ENCODE measurements at regions not wholly inside any gene's neighbourhood (a gene's known extent, or its start where the extent isn't known, plus 50 kb on each side); places are given as distances from the start of the nearest gene placed in this dataset.

DNA sequence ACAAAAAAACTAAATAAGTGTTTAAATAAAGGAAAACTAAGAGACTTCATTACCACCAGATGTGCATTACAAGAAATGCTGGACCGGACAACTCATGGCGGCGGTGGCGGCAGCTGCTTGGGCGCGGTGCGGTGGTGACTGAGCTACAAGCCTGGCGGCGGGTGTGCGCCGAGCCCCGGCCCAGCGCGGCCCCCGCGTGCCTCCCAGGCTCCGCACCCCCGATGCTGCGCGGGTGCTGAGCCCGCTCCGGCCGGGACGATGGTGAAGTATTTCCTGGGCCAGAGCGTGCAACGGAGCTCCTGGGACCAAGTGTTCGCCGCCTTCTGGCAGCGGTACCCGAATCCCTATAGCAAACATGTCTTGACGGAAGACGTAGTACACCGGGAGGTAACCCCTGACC lies 52.2 kb upstream of the RCOR3 start:
- Histone ChIP-seq H3F3A (replicated peaks; ENCODE audit: low read depth) (no peaks in the 10 kb centered on the region), H3K4me1 (ENCODE audit: insufficient read depth) (no peaks in the 10 kb centered on the region), H3K79me2 (replicated peaks; ENCODE audit: insufficient read depth) (no peaks in the 10 kb centered on the region), H3K9me2 (ENCODE audit: insufficient read depth) (no peaks in the 10 kb centered on the region), H3K4me2 (no peak overlapping the region), H3K27me3 (ENCODE audit: insufficient read depth) (no peaks in the 10 kb centered on the region), H3K4me3 (no peak overlapping the region), H2AFZ (no peak overlapping the region), H3K36me3 (ENCODE audit: insufficient read depth) (no peaks in the 10 kb centered on the region), H4K20me1 (replicated peaks; ENCODE audit: insufficient read depth) (no peaks in the 10 kb centered on the region), H3K27ac (ENCODE audit: low read depth) (no peak overlapping the region)
- no peaks in the 10 kb centered on the region for H3K36me3 Mint-ChIP-seq (ENCODE audit: low read depth)
- TF ChIP-seq JUNB (IDR thresholded peaks at IDR 0.05; ENCODE audit: unreplicated experiment) (no peak), EZH2phosphoT487 (IDR thresholded peaks at IDR 0.05; ENCODE audit: unreplicated experiment) (no peak), EZH2 (IDR thresholded peaks at IDR 0.05; ENCODE audit: low read depth, unreplicated experiment) (no peak), POLR2AphosphoS5 (IDR thresholded peaks at IDR 0.05; ENCODE audit: low read depth) (no peak), CREB1 (CRISPR knock-in tag; IDR thresholded peaks at IDR 0.05; ENCODE audit: low read depth) (no peak)
- TF ChIP-seq, protein P1, sequence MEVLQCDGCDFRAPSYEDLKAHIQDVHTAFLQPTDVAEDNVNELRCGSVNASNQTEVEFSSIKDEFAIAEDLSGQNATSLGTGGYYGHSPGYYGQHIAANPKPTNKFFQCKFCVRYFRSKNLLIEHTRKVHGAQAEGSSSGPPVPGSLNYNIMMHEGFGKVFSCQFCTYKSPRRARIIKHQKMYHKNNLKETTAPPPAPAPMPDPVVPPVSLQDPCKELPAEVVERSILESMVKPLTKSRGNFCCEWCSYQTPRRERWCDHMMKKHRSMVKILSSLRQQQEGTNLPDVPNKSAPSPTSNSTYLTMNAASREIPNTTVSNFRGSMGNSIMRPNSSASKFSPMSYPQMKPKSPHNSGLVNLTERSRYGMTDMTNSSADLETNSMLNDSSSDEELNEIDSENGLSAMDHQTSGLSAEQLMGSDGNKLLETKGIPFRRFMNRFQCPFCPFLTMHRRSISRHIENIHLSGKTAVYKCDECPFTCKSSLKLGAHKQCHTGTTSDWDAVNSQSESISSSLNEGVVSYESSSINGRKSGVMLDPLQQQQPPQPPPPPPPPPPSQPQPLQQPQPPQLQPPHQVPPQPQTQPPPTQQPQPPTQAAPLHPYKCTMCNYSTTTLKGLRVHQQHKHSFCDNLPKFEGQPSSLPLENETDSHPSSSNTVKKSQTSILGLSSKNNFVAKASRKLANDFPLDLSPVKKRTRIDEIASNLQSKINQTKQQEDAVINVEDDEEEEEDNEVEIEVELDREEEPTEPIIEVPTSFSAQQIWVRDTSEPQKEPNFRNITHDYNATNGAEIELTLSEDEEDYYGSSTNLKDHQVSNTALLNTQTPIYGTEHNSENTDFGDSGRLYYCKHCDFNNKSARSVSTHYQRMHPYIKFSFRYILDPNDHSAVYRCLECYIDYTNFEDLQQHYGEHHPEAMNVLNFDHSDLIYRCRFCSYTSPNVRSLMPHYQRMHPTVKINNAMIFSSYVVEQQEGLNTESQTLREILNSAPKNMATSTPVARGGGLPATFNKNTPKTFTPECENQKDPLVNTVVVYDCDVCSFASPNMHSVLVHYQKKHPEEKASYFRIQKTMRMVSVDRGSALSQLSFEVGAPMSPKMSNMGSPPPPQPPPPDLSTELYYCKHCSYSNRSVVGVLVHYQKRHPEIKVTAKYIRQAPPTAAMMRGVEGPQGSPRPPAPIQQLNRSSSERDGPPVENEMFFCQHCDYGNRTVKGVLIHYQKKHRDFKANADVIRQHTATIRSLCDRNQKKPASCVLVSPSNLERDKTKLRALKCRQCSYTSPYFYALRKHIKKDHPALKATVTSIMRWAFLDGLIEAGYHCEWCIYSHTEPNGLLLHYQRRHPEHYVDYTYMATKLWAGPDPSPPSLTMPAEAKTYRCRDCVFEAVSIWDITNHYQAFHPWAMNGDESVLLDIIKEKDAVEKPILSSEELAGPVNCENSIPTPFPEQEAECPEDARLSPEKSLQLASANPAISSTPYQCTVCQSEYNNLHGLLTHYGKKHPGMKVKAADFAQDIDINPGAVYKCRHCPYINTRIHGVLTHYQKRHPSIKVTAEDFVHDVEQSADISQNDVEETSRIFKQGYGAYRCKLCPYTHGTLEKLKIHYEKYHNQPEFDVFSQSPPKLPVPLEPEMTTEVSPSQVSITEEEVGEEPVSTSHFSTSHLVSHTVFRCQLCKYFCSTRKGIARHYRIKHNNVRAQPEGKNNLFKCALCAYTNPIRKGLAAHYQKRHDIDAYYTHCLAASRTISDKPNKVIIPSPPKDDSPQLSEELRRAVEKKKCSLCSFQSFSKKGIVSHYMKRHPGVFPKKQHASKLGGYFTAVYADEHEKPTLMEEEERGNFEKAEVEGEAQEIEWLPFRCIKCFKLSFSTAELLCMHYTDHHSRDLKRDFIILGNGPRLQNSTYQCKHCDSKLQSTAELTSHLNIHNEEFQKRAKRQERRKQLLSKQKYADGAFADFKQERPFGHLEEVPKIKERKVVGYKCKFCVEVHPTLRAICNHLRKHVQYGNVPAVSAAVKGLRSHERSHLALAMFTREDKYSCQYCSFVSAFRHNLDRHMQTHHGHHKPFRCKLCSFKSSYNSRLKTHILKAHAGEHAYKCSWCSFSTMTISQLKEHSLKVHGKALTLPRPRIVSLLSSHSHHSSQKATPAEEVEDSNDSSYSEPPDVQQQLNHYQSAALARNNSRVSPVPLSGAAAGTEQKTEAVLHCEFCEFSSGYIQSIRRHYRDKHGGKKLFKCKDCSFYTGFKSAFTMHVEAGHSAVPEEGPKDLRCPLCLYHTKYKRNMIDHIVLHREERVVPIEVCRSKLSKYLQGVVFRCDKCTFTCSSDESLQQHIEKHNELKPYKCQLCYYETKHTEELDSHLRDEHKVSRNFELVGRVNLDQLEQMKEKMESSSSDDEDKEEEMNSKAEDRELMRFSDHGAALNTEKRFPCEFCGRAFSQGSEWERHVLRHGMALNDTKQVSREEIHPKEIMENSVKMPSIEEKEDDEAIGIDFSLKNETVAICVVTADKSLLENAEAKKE (CRISPR knock-in tag; IDR thresholded peaks at IDR 0.05) = no peak
- no peak overlapping the region for H3K27ac Mint-ChIP-seq
- peaks cover 2% of the 10 kb centered on the region for H3K27me3 Mint-ChIP-seq (ENCODE audit: insufficient read depth, low read depth, poor library complexity)
- DNase-seq (ENCODE audit: low spot score) (no peak), ATAC-seq (no peak)
- peaks cover 6% of the 10 kb centered on the region; the same call in 1 of the 3 replicates for H3K9me3 Mint-ChIP-seq
- no peak overlapping the region for H3K4me3 Mint-ChIP-seq
- no peaks in the 10 kb centered on the region for H3K4me1 Mint-ChIP-seq

DNA sequence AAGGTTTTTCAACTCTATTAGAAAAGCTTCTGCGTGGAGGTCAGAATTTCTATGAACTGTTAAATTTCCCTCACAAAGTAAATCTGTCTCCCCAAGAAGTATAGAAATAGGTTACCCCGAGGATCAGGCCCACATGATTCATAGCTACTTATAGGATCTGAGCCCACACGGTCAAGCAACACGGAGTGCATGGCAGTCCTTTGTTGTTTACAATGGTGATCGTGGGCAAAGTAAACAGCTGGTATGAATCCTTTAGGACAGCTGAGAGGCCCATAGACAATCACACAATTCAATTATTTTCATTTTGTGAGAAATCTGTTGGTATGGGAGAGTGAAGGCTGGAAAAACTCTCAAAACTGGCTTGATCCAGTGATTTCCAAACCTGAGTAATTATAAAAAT lies 58.9 kb upstream of the RCOR3 start:
- TF ChIP-seq ZNF331 (CRISPR knock-in tag; IDR thresholded peaks at IDR 0.05; ENCODE audit: low read depth) (no peak), NANOG (IDR thresholded peaks at IDR 0.05; ENCODE audit: borderline replicate concordance) (no peak), POLR2AphosphoS5 (IDR thresholded peaks at IDR 0.05; ENCODE audit: low read depth) (no peak), ZNF114 (CRISPR knock-in tag; IDR thresholded peaks at IDR 0.05) (no peak), JUNB (IDR thresholded peaks at IDR 0.05; ENCODE audit: unreplicated experiment) (no peak)
- TF ChIP-seq, protein P2, sequence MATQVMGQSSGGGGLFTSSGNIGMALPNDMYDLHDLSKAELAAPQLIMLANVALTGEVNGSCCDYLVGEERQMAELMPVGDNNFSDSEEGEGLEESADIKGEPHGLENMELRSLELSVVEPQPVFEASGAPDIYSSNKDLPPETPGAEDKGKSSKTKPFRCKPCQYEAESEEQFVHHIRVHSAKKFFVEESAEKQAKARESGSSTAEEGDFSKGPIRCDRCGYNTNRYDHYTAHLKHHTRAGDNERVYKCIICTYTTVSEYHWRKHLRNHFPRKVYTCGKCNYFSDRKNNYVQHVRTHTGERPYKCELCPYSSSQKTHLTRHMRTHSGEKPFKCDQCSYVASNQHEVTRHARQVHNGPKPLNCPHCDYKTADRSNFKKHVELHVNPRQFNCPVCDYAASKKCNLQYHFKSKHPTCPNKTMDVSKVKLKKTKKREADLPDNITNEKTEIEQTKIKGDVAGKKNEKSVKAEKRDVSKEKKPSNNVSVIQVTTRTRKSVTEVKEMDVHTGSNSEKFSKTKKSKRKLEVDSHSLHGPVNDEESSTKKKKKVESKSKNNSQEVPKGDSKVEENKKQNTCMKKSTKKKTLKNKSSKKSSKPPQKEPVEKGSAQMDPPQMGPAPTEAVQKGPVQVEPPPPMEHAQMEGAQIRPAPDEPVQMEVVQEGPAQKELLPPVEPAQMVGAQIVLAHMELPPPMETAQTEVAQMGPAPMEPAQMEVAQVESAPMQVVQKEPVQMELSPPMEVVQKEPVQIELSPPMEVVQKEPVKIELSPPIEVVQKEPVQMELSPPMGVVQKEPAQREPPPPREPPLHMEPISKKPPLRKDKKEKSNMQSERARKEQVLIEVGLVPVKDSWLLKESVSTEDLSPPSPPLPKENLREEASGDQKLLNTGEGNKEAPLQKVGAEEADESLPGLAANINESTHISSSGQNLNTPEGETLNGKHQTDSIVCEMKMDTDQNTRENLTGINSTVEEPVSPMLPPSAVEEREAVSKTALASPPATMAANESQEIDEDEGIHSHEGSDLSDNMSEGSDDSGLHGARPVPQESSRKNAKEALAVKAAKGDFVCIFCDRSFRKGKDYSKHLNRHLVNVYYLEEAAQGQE (IDR thresholded peaks at IDR 0.05; ENCODE audit: unreplicated experiment) = no peak
- H2AFZ ChIP-seq = peak overlapping the region; percentile 77
- H3K27me3 Mint-ChIP-seq (ENCODE audit: insufficient read depth, low read depth, poor library complexity) = peaks cover 2% of the 10 kb centered on the region
- H3K4me2 ChIP-seq = no peak overlapping the region
- peaks cover 9% of the 10 kb centered on the region; the same call in 2 of the 3 replicates for H3K36me3 Mint-ChIP-seq (ENCODE audit: low read depth)
- H3K27ac ChIP-seq (ENCODE audit: low read depth) = no peak overlapping the region
- no peaks in the 10 kb centered on the region for H3K27me3 ChIP-seq (ENCODE audit: insufficient read depth)
- no peak overlapping the region for H3K27ac Mint-ChIP-seq
- no peaks in the 10 kb centered on the region for H3K9me2 ChIP-seq (ENCODE audit: insufficient read depth)
- H3F3A ChIP-seq (replicated peaks; ENCODE audit: low read depth) = no peaks in the 10 kb centered on the region
- H3K4me1 ChIP-seq (ENCODE audit: insufficient read depth) = no peaks in the 10 kb centered on the region
- no peaks in the 10 kb centered on the region for H3K4me1 Mint-ChIP-seq
- no peaks in the 10 kb centered on the region for H4K20me1 ChIP-seq (replicated peaks; ENCODE audit: insufficient read depth)
- H3K36me3 ChIP-seq (ENCODE audit: insufficient read depth) = no peaks in the 10 kb centered on the region
- peaks cover 15% of the 10 kb centered on the region for H3K9me3 Mint-ChIP-seq
- H3K4me3 Mint-ChIP-seq = no peak overlapping the region
- no peak overlapping the region for H3K4me3 ChIP-seq
- no peak for DNase-seq (ENCODE audit: low spot score)
- ATAC-seq = no peak
- no peaks in the 10 kb centered on the region for H3K79me2 ChIP-seq (replicated peaks; ENCODE audit: insufficient read depth)
